ENCODE measurements at regions not wholly inside any gene's neighbourhood (a gene's known extent, or its start where the extent isn't known, plus 50 kb on each side); places are given as distances from the start of the nearest gene placed in this dataset.

DNA sequence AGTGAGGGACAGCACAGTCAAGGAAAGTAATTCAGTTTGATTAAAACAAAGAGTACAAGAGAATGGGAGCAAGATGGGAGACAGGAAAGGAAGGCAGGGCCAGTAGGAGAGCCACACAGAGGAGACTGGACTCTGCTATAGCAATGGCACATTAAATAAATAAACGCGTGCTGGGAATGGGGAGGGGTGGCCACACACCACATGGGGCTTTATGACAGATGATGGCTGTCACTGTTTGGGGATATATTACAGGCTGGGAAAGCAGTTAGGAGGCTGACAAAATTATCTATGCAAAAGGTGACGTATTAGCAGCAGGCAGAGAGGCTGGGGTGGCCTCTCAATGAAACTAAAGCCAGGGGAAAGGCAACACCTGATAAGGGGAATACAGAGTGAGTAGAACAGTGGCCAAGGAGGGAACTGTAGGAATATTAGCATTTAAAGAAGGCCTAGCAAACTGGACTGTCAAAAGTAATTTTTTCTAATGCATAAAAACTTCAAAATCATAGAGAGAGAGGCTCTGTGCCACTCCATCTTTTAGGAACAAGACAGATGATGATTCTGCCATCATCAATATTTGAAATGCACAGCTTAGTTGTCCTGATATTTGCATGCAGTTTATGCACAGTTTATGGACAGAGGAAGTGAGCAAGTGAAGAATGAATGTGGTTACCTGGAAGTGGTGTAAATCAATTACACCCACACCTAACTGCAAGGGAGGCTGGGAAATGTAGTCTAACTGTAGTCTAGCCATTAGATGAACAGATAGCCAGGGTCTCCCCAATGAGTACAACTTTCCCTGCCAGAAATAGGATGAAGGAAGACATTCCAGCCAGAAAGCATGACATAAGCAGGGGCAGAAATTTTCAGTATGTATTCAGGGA is 346.5 kb downstream of the FOXO1 start:
- Histone ChIP-seq H3K4me1 (ENCODE audit: insufficient read depth) (no peaks in the 10 kb centered on the region), H3K27me3 (no peaks in the 10 kb centered on the region), H3K79me2 (no peaks in the 10 kb centered on the region), H3K4me2 (no peak overlapping the region), H3K4me3 (no peak overlapping the region), H3K9me2 (replicated peaks; ENCODE audit: insufficient read depth) (no peaks in the 10 kb centered on the region), H2AFZ (no peak overlapping the region), H4K20me1 (ENCODE audit: insufficient read depth, poor library complexity, severe bottlenecking) (no peaks in the 10 kb centered on the region), H3K9me3 (ENCODE audit: low read depth) (no peaks in the 10 kb centered on the region), H3K27ac (no peak overlapping the region), H3K36me3 (replicated peaks; ENCODE audit: insufficient read depth, low read depth) (no peaks in the 10 kb centered on the region)
- WGBS (ENCODE audit: low lambda C conversion rate, missing lambda C conversion rate) = 84% methylated on average over 3 of the region's 3 CpGs
- DNase-seq (ENCODE audit: low spot score) = no peak
- TF ChIP-seq, protein P1, sequence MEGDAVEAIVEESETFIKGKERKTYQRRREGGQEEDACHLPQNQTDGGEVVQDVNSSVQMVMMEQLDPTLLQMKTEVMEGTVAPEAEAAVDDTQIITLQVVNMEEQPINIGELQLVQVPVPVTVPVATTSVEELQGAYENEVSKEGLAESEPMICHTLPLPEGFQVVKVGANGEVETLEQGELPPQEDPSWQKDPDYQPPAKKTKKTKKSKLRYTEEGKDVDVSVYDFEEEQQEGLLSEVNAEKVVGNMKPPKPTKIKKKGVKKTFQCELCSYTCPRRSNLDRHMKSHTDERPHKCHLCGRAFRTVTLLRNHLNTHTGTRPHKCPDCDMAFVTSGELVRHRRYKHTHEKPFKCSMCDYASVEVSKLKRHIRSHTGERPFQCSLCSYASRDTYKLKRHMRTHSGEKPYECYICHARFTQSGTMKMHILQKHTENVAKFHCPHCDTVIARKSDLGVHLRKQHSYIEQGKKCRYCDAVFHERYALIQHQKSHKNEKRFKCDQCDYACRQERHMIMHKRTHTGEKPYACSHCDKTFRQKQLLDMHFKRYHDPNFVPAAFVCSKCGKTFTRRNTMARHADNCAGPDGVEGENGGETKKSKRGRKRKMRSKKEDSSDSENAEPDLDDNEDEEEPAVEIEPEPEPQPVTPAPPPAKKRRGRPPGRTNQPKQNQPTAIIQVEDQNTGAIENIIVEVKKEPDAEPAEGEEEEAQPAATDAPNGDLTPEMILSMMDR (IDR thresholded peaks at IDR 0.05; ENCODE audit: poor library complexity) = no peak
- TF ChIP-seq EZH2 (IDR thresholded peaks at IDR 0.05; ENCODE audit: borderline replicate concordance) = no peak
- TF ChIP-seq EZH2phosphoT487 (IDR thresholded peaks at IDR 0.05; ENCODE audit: low read depth, severe bottlenecking, unreplicated experiment) = no peak

DNA sequence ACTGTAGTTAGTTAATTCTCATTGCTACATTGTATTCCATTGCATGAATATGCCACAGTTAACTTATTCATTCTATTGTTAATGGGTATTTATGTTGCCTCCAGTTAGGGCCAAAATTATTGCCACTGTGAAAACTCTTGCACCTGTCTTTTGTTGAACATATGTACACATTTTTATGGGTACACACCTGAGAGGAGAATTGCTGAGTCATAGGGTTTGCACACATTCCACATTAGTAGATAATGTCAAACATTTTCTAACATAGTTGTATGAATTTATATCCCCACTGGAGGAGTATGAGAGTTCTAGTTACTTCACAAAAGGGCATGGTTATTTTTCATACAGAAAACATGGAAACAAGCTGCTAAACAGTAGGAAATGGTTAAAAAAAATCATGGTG is 338.4 kb downstream of the FOXO1 start:
- no peak for TF ChIP-seq EZH2phosphoT487 (IDR thresholded peaks at IDR 0.05; ENCODE audit: low read depth, severe bottlenecking, unreplicated experiment)
- TF ChIP-seq, protein P1 (IDR thresholded peaks at IDR 0.05; ENCODE audit: poor library complexity) = no peak
- TF ChIP-seq EZH2 (IDR thresholded peaks at IDR 0.05; ENCODE audit: borderline replicate concordance) = no peak
- DNase-seq (ENCODE audit: low spot score) = no peak

DNA sequence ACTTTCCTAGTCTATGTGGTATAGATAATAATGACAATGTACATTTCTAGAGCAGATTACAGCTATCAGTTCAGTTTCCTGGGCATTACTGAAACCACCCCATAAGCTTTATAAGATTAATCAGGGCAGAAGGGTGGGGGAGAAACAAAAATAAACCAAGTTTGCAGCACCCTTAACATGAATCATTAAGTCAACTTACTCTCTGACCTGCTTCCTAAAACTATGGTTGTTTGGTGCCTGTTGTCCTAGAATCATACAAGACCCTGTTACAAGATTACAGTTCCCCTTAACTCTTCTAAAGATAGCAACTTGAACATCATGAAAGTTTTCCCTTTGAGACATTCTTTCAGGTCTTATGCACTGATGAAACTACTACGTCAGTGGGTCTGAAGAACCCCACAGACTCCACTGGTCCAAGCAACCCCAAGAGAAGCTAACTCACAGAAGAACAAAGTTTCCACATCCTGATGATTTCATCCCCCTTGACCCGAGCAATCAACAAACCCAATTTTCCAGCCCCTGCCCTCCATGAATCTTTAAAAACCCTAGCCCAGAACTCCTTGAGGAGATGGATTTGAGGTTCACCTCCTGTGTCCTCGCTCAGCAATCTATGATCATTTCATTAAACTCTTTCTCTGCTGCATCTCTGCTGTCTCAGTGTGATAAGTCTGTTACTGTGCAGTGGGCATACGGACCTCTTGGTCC is 336.5 kb downstream of the FOXO1 start:
- no peaks in the 10 kb centered on the region for H3K9me2 ChIP-seq (replicated peaks; ENCODE audit: insufficient read depth)
- no peaks in the 10 kb centered on the region for H4K20me1 ChIP-seq (ENCODE audit: insufficient read depth, poor library complexity, severe bottlenecking)
- H2AFZ ChIP-seq = no peak overlapping the region
- no peak overlapping the region for H3K4me3 ChIP-seq
- TF ChIP-seq, protein P1 (IDR thresholded peaks at IDR 0.05; ENCODE audit: poor library complexity) = no peak
- TF ChIP-seq EZH2 (IDR thresholded peaks at IDR 0.05; ENCODE audit: borderline replicate concordance) (no peak), EZH2phosphoT487 (IDR thresholded peaks at IDR 0.05; ENCODE audit: low read depth, severe bottlenecking, unreplicated experiment) (no peak)
- H3K27me3 ChIP-seq = no peaks in the 10 kb centered on the region
- H3K27ac ChIP-seq = no peak overlapping the region
- DNase-seq (ENCODE audit: low spot score) = no peak
- no peaks in the 10 kb centered on the region for H3K36me3 ChIP-seq (replicated peaks; ENCODE audit: insufficient read depth, low read depth)
- H3K9me3 ChIP-seq (ENCODE audit: low read depth) = no peaks in the 10 kb centered on the region
- 95% methylated on average over 4 of the region's 4 CpGs for WGBS (ENCODE audit: low lambda C conversion rate, missing lambda C conversion rate)
- H3K4me1 ChIP-seq (ENCODE audit: insufficient read depth) = no peaks in the 10 kb centered on the region
- no peak overlapping the region for H3K4me2 ChIP-seq
- H3K79me2 ChIP-seq = no peaks in the 10 kb centered on the region

More for the DNA sequence above, 338.4 kb downstream of the FOXO1 start:
- Histone ChIP-seq H4K20me1 (ENCODE audit: insufficient read depth, poor library complexity, severe bottlenecking) (no peaks in the 10 kb centered on the region), H3K4me1 (ENCODE audit: insufficient read depth) (no peaks in the 10 kb centered on the region), H3K27ac (no peak overlapping the region), H3K27me3 (no peaks in the 10 kb centered on the region), H3K9me2 (replicated peaks; ENCODE audit: insufficient read depth) (no peaks in the 10 kb centered on the region), H3K4me2 (no peak overlapping the region), H2AFZ (no peak overlapping the region), H3K4me3 (no peak overlapping the region), H3K79me2 (no peaks in the 10 kb centered on the region), H3K36me3 (replicated peaks; ENCODE audit: insufficient read depth, low read depth) (no peaks in the 10 kb centered on the region), H3K9me3 (ENCODE audit: low read depth) (no peaks in the 10 kb centered on the region)
